CD8-positive, alpha-beta memory T cell (primary cell): ENCODE measurements at regions not wholly inside any gene's neighbourhood (a gene's known extent, or its start where the extent isn't known, plus 50 kb on each side); places are given as distances from the start of the nearest gene placed in this dataset.

Source experiments
- CTCF ChIA-PET: fragments of 350-600 bp; sonication (Branson Sonifier 250); formaldehyde crosslinking; loops from one replicate; lab custom pipeline; 2021; ENCODE audit warnings: antibody characterized with exemption; lab: Charles Lee
- POLR2A ChIA-PET: fragments of 350-600 bp; sonication (Branson Sonifier 250); formaldehyde crosslinking; loops from one replicate; lab custom pipeline; 2021; ENCODE audit warnings: antibody characterized with exemption; lab: Charles Lee
- DNase-seq, 5 donors: peaks; one replicate each; pipeline versions ENCODE4 v3.0.0 to v3.0.0-alpha.2; 2020 to 2022; ENCODE audit warnings: mixed read lengths in 1 of 5
- H3K27ac ChIP-seq: one replicate; pipeline ENCODE4 v1.7.0; 2013; ENCODE audit warnings: low read depth, mild to moderate bottlenecking, low read length, moderate library complexity
- H3K27me3 ChIP-seq: 2 replicates; pipeline ENCODE4 v1.7.0; 2013; ENCODE audit warnings: low read length, mild to moderate bottlenecking; ENCODE audit not compliant: insufficient read depth, poor library complexity, severe bottlenecking
- H3K36me3 ChIP-seq: 2 replicates; pipeline ENCODE4 v1.7.0; 2013; ENCODE audit warnings: mild to moderate bottlenecking, low read length, moderate library complexity; ENCODE audit not compliant: insufficient read depth
- H3K4me1 ChIP-seq: 2 replicates; pipeline ENCODE4 v1.7.0; 2013; ENCODE audit warnings: mild to moderate bottlenecking, low read length, moderate library complexity; ENCODE audit not compliant: insufficient read depth
- H3K4me3 ChIP-seq: 2 replicates; pipeline ENCODE4 v1.7.0; 2013; ENCODE audit warnings: mild to moderate bottlenecking, low read length
- H3K9me3 ChIP-seq: 2 replicates; pipeline ENCODE4 v1.7.0; 2013; ENCODE audit warnings: mild to moderate bottlenecking, low read length
- H3K27ac Mint-ChIP-seq, 8 donors: one replicate each; pipeline ENCODE4 v1.8.0; 2020 to 2021; ENCODE audit warnings: mixed read lengths in 8 of 8, mild to moderate bottlenecking in 6 of 8, inconsistent platforms in 3 of 8, moderate library complexity in 3 of 8
- H3K27me3 Mint-ChIP-seq, 2 donors: one replicate each; pipeline ENCODE4 v1.8.0; 2020 to 2021; ENCODE audit warnings: mixed read lengths in 2 of 2, mild to moderate bottlenecking in 1 of 2, moderate library complexity in 1 of 2
- H3K36me3 Mint-ChIP-seq, 3 donors: one replicate each; pipeline ENCODE4 v1.8.0; 2020 to 2021; ENCODE audit warnings: mixed read lengths in 3 of 3, inconsistent platforms in 1 of 3, mild to moderate bottlenecking in 1 of 3
- H3K4me1 Mint-ChIP-seq, 3 donors: one replicate each; pipeline ENCODE4 v1.8.0; 2020 to 2021; ENCODE audit warnings: mixed read lengths in 3 of 3, inconsistent platforms in 1 of 3, mild to moderate bottlenecking in 1 of 3
- H3K4me3 Mint-ChIP-seq, 7 donors: one replicate each; pipeline ENCODE4 v1.8.0; 2020 to 2021; ENCODE audit warnings: mixed read lengths in 7 of 7, mild to moderate bottlenecking in 6 of 7, moderate library complexity in 4 of 7, inconsistent platforms in 2 of 7
- H3K9me3 Mint-ChIP-seq, 5 donors: one replicate each; pipeline ENCODE4 v1.8.0; 2020 to 2022; ENCODE audit warnings: mixed read lengths in 5 of 5, mild to moderate bottlenecking in 3 of 5, moderate library complexity in 2 of 5, inconsistent platforms in 1 of 5

DNA sequence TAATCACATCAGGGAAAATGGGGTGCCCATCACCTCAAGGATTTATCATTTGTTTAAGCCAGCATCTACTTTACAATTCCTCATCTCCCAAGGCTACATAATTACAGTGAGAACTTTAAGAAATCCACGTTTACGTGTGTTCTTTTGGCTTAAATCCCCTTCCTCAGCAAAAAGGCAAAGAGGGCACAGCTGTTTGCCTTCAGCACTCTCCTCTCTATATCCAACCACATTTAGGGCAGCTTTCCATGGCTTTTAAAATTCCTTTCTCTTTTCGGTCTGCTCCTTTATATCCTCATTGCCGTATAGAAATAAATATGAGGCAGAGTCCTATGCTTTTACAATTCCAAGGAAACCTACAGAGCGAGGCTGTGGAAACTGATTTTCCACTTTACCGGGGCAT lies 175.9 kb downstream of the EMP1 start:
- Mint-ChIP-seq H3K4me3 (no peak overlapping the region), H3K36me3 (no peaks in the 10 kb centered on the region), H3K9me3 (no peaks in the 10 kb centered on the region), H3K27ac (no peak overlapping the region), H3K4me1 (no peaks in the 10 kb centered on the region), H3K27me3 (peaks cover 2 to 8% of the 10 kb centered on the region in 2 donors)
- H3K4me1 ChIP-seq, result no peaks in the 10 kb centered on the region
- no peaks in the 10 kb centered on the region for H3K36me3 ChIP-seq
- H3K9me3 ChIP-seq, result no peaks in the 10 kb centered on the region
- ChIA-PET POLR2A (no interaction called here), CTCF (interaction anchor here (1.1 kb wide), 1 partner anchor 10 kb away, joined by 4 read pairs; no protein-coding TSS in a partner anchor)
- H3K27me3 ChIP-seq, result no peaks in the 10 kb centered on the region
- no peak overlapping the region for H3K4me3 ChIP-seq
- no peak for DNase-seq
- H3K27ac ChIP-seq, result no peak overlapping the region

DNA sequence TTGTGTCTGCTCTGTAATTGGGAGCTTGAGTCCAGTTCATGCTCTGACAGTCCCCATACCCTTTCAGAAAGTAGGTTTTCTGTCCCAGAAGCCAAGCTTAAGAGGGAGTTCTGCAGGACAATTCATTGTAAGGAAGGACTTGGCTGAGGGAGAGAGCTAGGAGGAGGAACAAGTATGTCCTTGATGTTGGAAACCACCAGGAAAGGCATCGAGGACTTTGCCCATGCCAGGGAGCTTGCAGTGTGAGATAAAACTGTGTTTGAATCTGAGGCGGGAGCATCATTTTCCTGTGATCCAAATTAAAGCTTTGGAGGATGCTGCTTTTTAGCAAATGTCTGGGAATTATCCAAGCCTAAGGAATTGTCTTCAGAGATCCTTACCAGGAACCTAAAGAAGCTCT lies 175.3 kb downstream of the EMP1 start:
- no peak overlapping the region for H3K27ac Mint-ChIP-seq
- no peak overlapping the region for H3K4me3 ChIP-seq
- H3K27me3 Mint-ChIP-seq, result peaks cover 2 to 12% of the 10 kb centered on the region in 2 donors
- H3K27me3 ChIP-seq, result no peaks in the 10 kb centered on the region
- POLR2A ChIA-PET, result no interaction called here
- no peaks in the 10 kb centered on the region for H3K4me1 Mint-ChIP-seq
- no peaks in the 10 kb centered on the region for H3K4me1 ChIP-seq
- H3K36me3 Mint-ChIP-seq, result no peaks in the 10 kb centered on the region
- H3K36me3 ChIP-seq, result no peaks in the 10 kb centered on the region
- no peak for DNase-seq
- CTCF ChIA-PET, result interaction anchor here (1.1 kb wide), 1 partner anchor 9 kb away, joined by 4 read pairs; no protein-coding TSS in a partner anchor
- H3K9me3 ChIP-seq, result no peaks in the 10 kb centered on the region
- no peaks in the 10 kb centered on the region for H3K9me3 Mint-ChIP-seq
- H3K27ac ChIP-seq, result no peak overlapping the region
- H3K4me3 Mint-ChIP-seq, result no peak overlapping the region

GRCh38 chr12:13371367-13371766 lies 174.8 kb downstream of the EMP1 start:
- DNase-seq, result no peak
- H3K4me1 ChIP-seq, result no peaks in the 10 kb centered on the region
- Mint-ChIP-seq H3K4me3 (no peak overlapping the region), H3K36me3 (no peaks in the 10 kb centered on the region), H3K27me3 (peaks cover 2 to 12% of the 10 kb centered on the region in 2 donors), H3K9me3 (no peaks in the 10 kb centered on the region), H3K4me1 (no peaks in the 10 kb centered on the region), H3K27ac (no peak overlapping the region)
- ChIA-PET POLR2A (no interaction called here), CTCF (interaction anchor here (1.1 kb wide), 1 partner anchor 9 kb away, joined by 4 read pairs; no protein-coding TSS in a partner anchor)
- no peaks in the 10 kb centered on the region for H3K9me3 ChIP-seq
- H3K4me3 ChIP-seq, result no peak overlapping the region
- H3K36me3 ChIP-seq, result no peaks in the 10 kb centered on the region
- no peaks in the 10 kb centered on the region for H3K27me3 ChIP-seq
- no peak overlapping the region for H3K27ac ChIP-seq

GRCh38 chr12:13369474-13370056 lies 173.0 kb downstream of the EMP1 start:
- no peaks in the 10 kb centered on the region for H3K4me1 Mint-ChIP-seq

DNA sequence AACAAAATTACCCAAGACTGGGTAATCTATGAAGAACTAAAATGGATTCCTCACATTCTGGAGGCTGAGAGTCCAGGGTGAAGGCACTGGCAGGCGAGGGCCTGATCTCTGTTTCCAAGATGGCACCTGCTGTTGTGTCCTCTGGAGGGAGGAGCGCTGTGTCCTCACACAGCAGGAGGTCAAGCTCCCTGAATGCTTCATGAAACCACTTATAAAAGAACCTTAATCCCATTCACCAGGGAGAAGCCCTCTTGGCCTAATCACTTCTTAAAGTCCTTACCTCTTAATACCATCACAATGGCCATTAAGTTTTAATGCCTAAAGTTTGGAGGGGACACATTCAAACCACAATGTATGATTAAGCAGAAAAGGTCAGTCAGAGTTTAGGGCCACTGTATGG lies 172.4 kb downstream of the EMP1 start:
- Mint-ChIP-seq H3K36me3 (no peaks in the 10 kb centered on the region), H3K4me3 (no peak overlapping the region), H3K4me1 (no peaks in the 10 kb centered on the region), H3K27me3 (peaks cover 3 to 12% of the 10 kb centered on the region in 2 donors), H3K9me3 (no peaks in the 10 kb centered on the region), H3K27ac (no peak overlapping the region)
- H3K27me3 ChIP-seq, result no peaks in the 10 kb centered on the region
- no peaks in the 10 kb centered on the region for H3K9me3 ChIP-seq
- no peaks in the 10 kb centered on the region for H3K36me3 ChIP-seq
- no peak overlapping the region for H3K27ac ChIP-seq
- no peak for DNase-seq
- H3K4me1 ChIP-seq, result no peaks in the 10 kb centered on the region
- POLR2A ChIA-PET, result no interaction called here
- no peak overlapping the region for H3K4me3 ChIP-seq
- CTCF ChIA-PET, result no interaction called here

More at GRCh38 chr12:13369474-13370056, 173.0 kb downstream of the EMP1 start:
- H3K27me3 ChIP-seq, result no peaks in the 10 kb centered on the region
- H3K36me3 Mint-ChIP-seq, result no peaks in the 10 kb centered on the region
- no peak overlapping the region for H3K27ac Mint-ChIP-seq
- H3K27ac ChIP-seq, result no peak overlapping the region
- ChIA-PET POLR2A (no interaction called here), CTCF (interaction anchor here (1.3 kb wide), 1 partner anchor 7 kb away, joined by 3 read pairs; no protein-coding TSS in a partner anchor)
- no peak overlapping the region for H3K4me3 ChIP-seq
- no peak overlapping the region for H3K4me3 Mint-ChIP-seq
- H3K9me3 ChIP-seq, result no peaks in the 10 kb centered on the region
- H3K27me3 Mint-ChIP-seq, result peaks cover 3 to 12% of the 10 kb centered on the region in 2 donors
- DNase-seq, result no peak
- H3K9me3 Mint-ChIP-seq, result no peaks in the 10 kb centered on the region
- no peaks in the 10 kb centered on the region for H3K4me1 ChIP-seq
- H3K36me3 ChIP-seq, result no peaks in the 10 kb centered on the region

GRCh38 chr12:13368431-13368830 lies 171.9 kb downstream of the EMP1 start:
- no peaks in the 10 kb centered on the region for H3K36me3 Mint-ChIP-seq
- no peak overlapping the region for H3K27ac ChIP-seq
- no peaks in the 10 kb centered on the region for H3K4me1 ChIP-seq
- no peak overlapping the region for H3K27ac Mint-ChIP-seq
- POLR2A ChIA-PET, result no interaction called here
- H3K27me3 Mint-ChIP-seq, result peaks cover 3 to 12% of the 10 kb centered on the region in 2 donors
- no peaks in the 10 kb centered on the region for H3K4me1 Mint-ChIP-seq
- no peak overlapping the region for H3K4me3 Mint-ChIP-seq
- H3K27me3 ChIP-seq, result no peaks in the 10 kb centered on the region
- H3K9me3 ChIP-seq, result no peaks in the 10 kb centered on the region
- no peak for DNase-seq
- H3K9me3 Mint-ChIP-seq, result no peaks in the 10 kb centered on the region
- H3K4me3 ChIP-seq, result no peak overlapping the region
- CTCF ChIA-PET, result no interaction called here
- H3K36me3 ChIP-seq, result no peaks in the 10 kb centered on the region

DNA sequence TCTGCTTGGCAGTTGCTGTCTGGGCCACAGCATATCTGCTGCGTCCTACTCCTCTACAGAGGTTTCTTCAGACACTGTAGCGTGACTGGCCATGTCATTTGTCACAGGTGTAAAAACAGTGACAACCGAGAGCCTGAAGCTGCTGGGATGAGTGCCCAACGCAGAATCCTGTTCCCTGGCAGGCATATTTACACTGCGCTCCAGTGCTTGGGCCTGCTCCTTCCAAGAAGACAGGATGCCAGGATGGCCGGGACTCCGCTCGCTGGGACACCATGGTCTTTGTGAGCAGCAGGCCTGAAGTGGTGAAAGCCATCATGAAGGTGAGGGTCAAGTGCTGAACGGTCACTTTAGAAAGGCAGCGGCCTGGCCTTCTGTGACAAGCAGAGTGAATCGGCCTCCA lies 171.4 kb downstream of the EMP1 start:
- Histone ChIP-seq H3K4me3 (no peak overlapping the region), H3K9me3 (no peaks in the 10 kb centered on the region), H3K4me1 (no peaks in the 10 kb centered on the region), H3K36me3 (no peaks in the 10 kb centered on the region), H3K27me3 (no peaks in the 10 kb centered on the region), H3K27ac (no peak overlapping the region)
- H3K9me3 Mint-ChIP-seq, result no peaks in the 10 kb centered on the region
- POLR2A ChIA-PET, result no interaction called here
- H3K36me3 Mint-ChIP-seq, result no peaks in the 10 kb centered on the region
- no peak for DNase-seq
- no peaks in the 10 kb centered on the region for H3K4me1 Mint-ChIP-seq
- no peak overlapping the region for H3K4me3 Mint-ChIP-seq
- CTCF ChIA-PET, result no interaction called here
- H3K27ac Mint-ChIP-seq, result no peak overlapping the region
- H3K27me3 Mint-ChIP-seq, result peaks cover 5 to 12% of the 10 kb centered on the region in 2 donors

DNA sequence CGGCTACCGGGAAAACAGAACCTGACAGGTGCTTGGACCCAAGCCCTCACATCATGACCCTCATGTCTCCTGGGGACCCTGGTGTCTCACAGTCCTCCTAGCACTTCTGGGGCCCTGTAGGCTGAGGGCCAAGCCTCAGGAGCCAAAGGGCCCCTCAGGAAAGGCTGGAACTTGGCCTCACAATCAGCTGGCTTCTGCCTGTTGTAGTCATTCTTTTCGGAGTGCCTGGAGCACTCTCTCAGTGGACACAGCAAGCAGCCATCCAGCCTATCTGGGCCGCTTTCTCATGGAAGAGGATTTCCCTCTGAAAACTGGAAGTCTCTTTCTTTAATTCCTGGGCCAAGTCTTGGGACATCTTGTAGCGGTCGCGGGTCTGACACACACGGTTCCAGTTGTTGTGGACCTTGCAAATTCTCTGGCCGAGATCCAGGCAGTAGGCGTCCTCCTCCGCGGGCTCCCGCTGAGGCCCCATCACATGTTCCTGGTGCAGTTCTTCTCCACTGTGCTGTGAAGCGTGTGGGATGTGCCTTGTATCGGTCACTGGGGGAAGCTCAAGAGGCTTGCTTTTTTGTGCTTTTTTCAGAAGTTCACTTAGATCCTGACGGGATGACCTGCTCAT lies 169.3 kb downstream of the EMP1 start:
- no peaks in the 10 kb centered on the region for H3K4me1 ChIP-seq
- H3K27me3 Mint-ChIP-seq, result peaks cover 6 to 17% of the 10 kb centered on the region in 2 donors
- no peak overlapping the region for H3K4me3 ChIP-seq
- H3K9me3 Mint-ChIP-seq, result no peaks in the 10 kb centered on the region
- no peaks in the 10 kb centered on the region for H3K9me3 ChIP-seq
- no peaks in the 10 kb centered on the region for H3K27me3 ChIP-seq
- CTCF ChIA-PET, result no interaction called here
- no peak overlapping the region for H3K27ac ChIP-seq
- H3K27ac Mint-ChIP-seq, result no peak overlapping the region
- no peaks in the 10 kb centered on the region for H3K36me3 ChIP-seq
- H3K4me3 Mint-ChIP-seq, result no peak overlapping the region
- no peaks in the 10 kb centered on the region for H3K36me3 Mint-ChIP-seq
- no peak for DNase-seq
- POLR2A ChIA-PET, result no interaction called here
- no peaks in the 10 kb centered on the region for H3K4me1 Mint-ChIP-seq
